ENCODE measurements at regions not wholly inside any gene's neighbourhood (a gene's known extent, or its start where the extent isn't known, plus 50 kb on each side); places are given as distances from the start of the nearest gene placed in this dataset.

- Histone ChIP-seq H3K36me3 (ENCODE audit: insufficient read depth, low read length) (no peaks in the 10 kb centered on the region), H4K20me1 (ENCODE audit: insufficient read depth) (no peaks in the 10 kb centered on the region), H2AFZ (ENCODE audit: low read depth, low read length) (no peak overlapping the region), H3K9me2 (ENCODE audit: insufficient read depth, low read length) (no peaks in the 10 kb centered on the region), H3K9ac (ENCODE audit: low read length) (no peak overlapping the region), H3K4me3 (ENCODE audit: low read length) (no peak overlapping the region), H3K9me3 (ENCODE audit: low read length) (no peaks in the 10 kb centered on the region), H3K27ac (ENCODE audit: low read length) (no peak overlapping the region), H3F3A (ENCODE audit: insufficient read depth, low read length, poor library complexity, severe bottlenecking) (no peaks in the 10 kb centered on the region), H3K27me3 (ENCODE audit: insufficient read depth, low read depth, low read length) (no peaks in the 10 kb centered on the region), H3K79me2 (replicated peaks; ENCODE audit: insufficient read depth, low read length) (no peaks in the 10 kb centered on the region), H3K4me2 (ENCODE audit: low read length) (no peak overlapping the region)
- TF ChIP-seq POLR2AphosphoS5 (IDR thresholded peaks at IDR 0.05) = no peak
- TF ChIP-seq MXI1 (conservative IDR thresholded peaks at IDR 0.05; ENCODE audit: poor library complexity, severe bottlenecking) = no peak
- no peak for TF ChIP-seq RAD21 (conservative IDR thresholded peaks at IDR 0.05)
- no peak for TF ChIP-seq TAF1 (IDR thresholded peaks at IDR 0.05; ENCODE audit: low read depth)
- no peak for TF ChIP-seq REST (IDR thresholded peaks at IDR 0.05; ENCODE audit: borderline replicate concordance)
- TF ChIP-seq, protein P1, sequence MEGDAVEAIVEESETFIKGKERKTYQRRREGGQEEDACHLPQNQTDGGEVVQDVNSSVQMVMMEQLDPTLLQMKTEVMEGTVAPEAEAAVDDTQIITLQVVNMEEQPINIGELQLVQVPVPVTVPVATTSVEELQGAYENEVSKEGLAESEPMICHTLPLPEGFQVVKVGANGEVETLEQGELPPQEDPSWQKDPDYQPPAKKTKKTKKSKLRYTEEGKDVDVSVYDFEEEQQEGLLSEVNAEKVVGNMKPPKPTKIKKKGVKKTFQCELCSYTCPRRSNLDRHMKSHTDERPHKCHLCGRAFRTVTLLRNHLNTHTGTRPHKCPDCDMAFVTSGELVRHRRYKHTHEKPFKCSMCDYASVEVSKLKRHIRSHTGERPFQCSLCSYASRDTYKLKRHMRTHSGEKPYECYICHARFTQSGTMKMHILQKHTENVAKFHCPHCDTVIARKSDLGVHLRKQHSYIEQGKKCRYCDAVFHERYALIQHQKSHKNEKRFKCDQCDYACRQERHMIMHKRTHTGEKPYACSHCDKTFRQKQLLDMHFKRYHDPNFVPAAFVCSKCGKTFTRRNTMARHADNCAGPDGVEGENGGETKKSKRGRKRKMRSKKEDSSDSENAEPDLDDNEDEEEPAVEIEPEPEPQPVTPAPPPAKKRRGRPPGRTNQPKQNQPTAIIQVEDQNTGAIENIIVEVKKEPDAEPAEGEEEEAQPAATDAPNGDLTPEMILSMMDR (IDR thresholded peaks at IDR 0.05; ENCODE audit: poor library complexity, severe bottlenecking) = no peak
- TF ChIP-seq EZH2 (IDR thresholded peaks at IDR 0.05; ENCODE audit: borderline replicate concordance, insufficient read depth, low read length, poor library complexity, severe bottlenecking) = no peak
- TF ChIP-seq EP300 (conservative IDR thresholded peaks at IDR 0.05; ENCODE audit: poor library complexity, severe bottlenecking) = no peak
- TF ChIP-seq SMC3 (conservative IDR thresholded peaks at IDR 0.05; ENCODE audit: poor library complexity) = no peak
Observed at GRCh38 chr12:90679674-90680073, 275.3 kb downstream of the CCER1 start.

DNA sequence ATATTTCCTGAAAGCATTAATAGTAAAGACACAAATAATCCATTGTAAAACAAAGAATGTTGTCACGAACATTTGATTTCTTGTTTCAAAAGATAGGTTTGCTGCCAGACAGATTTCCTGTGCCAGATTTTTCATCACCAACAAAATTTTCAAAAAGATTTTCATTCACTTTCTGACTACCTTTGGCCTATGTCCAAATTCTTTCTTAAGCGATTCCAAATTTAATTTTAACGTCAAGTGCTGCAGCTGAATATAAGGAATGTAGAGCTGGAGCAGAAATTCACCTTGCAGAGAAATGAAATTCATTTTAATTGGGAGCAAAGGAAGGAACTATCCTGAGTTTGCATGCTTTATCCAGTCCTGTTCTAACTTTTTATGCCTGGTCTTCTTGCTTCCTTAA is 277.4 kb downstream of the CCER1 start:
- no peaks in the 10 kb centered on the region for H4K20me1 ChIP-seq (ENCODE audit: insufficient read depth)
- no peaks in the 10 kb centered on the region for H3K27me3 ChIP-seq (ENCODE audit: insufficient read depth, low read depth, low read length)
- no peaks in the 10 kb centered on the region for H3K9me3 ChIP-seq (ENCODE audit: low read length)
- H3K79me2 ChIP-seq (replicated peaks; ENCODE audit: insufficient read depth, low read length) = no peaks in the 10 kb centered on the region
- no peak overlapping the region for H3K4me2 ChIP-seq (ENCODE audit: low read length)
- H3F3A ChIP-seq (ENCODE audit: insufficient read depth, low read length, poor library complexity, severe bottlenecking) = no peaks in the 10 kb centered on the region
- H3K36me3 ChIP-seq (ENCODE audit: insufficient read depth, low read length) = no peaks in the 10 kb centered on the region
- H3K4me3 ChIP-seq (ENCODE audit: low read length) = no peak overlapping the region
- no peak overlapping the region for H2AFZ ChIP-seq (ENCODE audit: low read depth, low read length)
- no peak overlapping the region for H3K27ac ChIP-seq (ENCODE audit: low read length)
- H3K9me2 ChIP-seq (ENCODE audit: insufficient read depth, low read length) = no peaks in the 10 kb centered on the region
- no peak overlapping the region for H3K9ac ChIP-seq (ENCODE audit: low read length)
- TF ChIP-seq SMC3 (conservative IDR thresholded peaks at IDR 0.05; ENCODE audit: poor library complexity) (no peak), REST (IDR thresholded peaks at IDR 0.05; ENCODE audit: borderline replicate concordance) (no peak), MXI1 (conservative IDR thresholded peaks at IDR 0.05; ENCODE audit: poor library complexity, severe bottlenecking) (no peak), EZH2 (IDR thresholded peaks at IDR 0.05; ENCODE audit: borderline replicate concordance, insufficient read depth, low read length, poor library complexity, severe bottlenecking) (no peak), RAD21 (conservative IDR thresholded peaks at IDR 0.05) (no peak), TAF1 (IDR thresholded peaks at IDR 0.05; ENCODE audit: low read depth) (no peak), EP300 (conservative IDR thresholded peaks at IDR 0.05; ENCODE audit: poor library complexity, severe bottlenecking) (no peak), POLR2AphosphoS5 (IDR thresholded peaks at IDR 0.05) (no peak)
- TF ChIP-seq, protein P1 (IDR thresholded peaks at IDR 0.05; ENCODE audit: poor library complexity, severe bottlenecking) = no peak

All from neural cell (in vitro differentiated cells).